Neuronal stem cell (in vitro differentiated cells): ENCODE measurements at regions not wholly inside any gene's neighbourhood (a gene's known extent, or its start where the extent isn't known, plus 50 kb on each side); places are given as distances from the start of the nearest gene placed in this dataset.

Experiments used
- DNase-seq: peaks from one replicate; pipeline ENCODE4 v3.0.0-alpha.2; 2013; ENCODE audit warnings: low spot score
- H2AFZ ChIP-seq: one replicate; pipeline ENCODE4 v1.6.1; 2013; ENCODE audit warnings: mild to moderate bottlenecking, low read length, inconsistent platforms
- H2AK5ac ChIP-seq: 2 replicates; pipeline ENCODE4 v1.6.1; 2013; ENCODE audit warnings: low read depth, mild to moderate bottlenecking, inconsistent platforms, low read length, moderate library complexity, mixed read lengths
- H2BK120ac ChIP-seq: 2 replicates; pipeline ENCODE4 v1.6.1; 2013; ENCODE audit warnings: low read depth, mild to moderate bottlenecking, inconsistent platforms, low read length, moderate library complexity, mixed read lengths
- H2BK12ac ChIP-seq: one replicate; pipeline ENCODE4 v1.6.1; 2013; ENCODE audit warnings: low read length, inconsistent platforms
- H2BK15ac ChIP-seq: 2 replicates; pipeline ENCODE4 v1.6.1; 2013; ENCODE audit warnings: mild to moderate bottlenecking, low read length, inconsistent platforms, mixed read lengths
- H2BK5ac ChIP-seq: one replicate; pipeline ENCODE4 v1.6.1; 2013; ENCODE audit warnings: inconsistent platforms, mild to moderate bottlenecking, low read length, moderate library complexity
- H3K14ac ChIP-seq: one replicate; pipeline ENCODE4 v1.6.1; 2013; ENCODE audit warnings: low read length, inconsistent platforms
- H3K18ac ChIP-seq: 2 replicates; pipeline ENCODE4 v1.6.1; 2013; ENCODE audit warnings: low read length, inconsistent platforms
- H3K23ac ChIP-seq: 2 replicates; pipeline ENCODE4 v1.6.1; 2013; ENCODE audit warnings: low read depth, mild to moderate bottlenecking, mixed read lengths, low read length, inconsistent platforms; ENCODE audit not compliant: poor library complexity
- H3K27ac ChIP-seq: replicated peaks from 3 replicates; pipeline ENCODE4 v1.5.1; 2013; ENCODE audit warnings: low read length, inconsistent platforms
- H3K27me3 ChIP-seq, 3 experiments: 2 replicates each; pipeline ENCODE4 v1.6.1; 2013; ENCODE audit warnings: low read length in 3 of 3, mild to moderate bottlenecking in 2 of 3, inconsistent platforms in 1 of 3, low read depth in 1 of 3, mixed read lengths in 1 of 3, moderate library complexity in 1 of 3; ENCODE audit not compliant: control insufficient read depth in 3 of 3, insufficient read depth in 3 of 3
- H3K36me3 ChIP-seq, 2 donors: replicated peaks in 1 of 2; 2 replicates each; pipeline ENCODE4 v1.6.1; 2013; ENCODE audit warnings: low read length in 2 of 2; ENCODE audit not compliant: control insufficient read depth in 2 of 2, insufficient read depth in 2 of 2
- H3K4ac ChIP-seq: 2 replicates; pipeline ENCODE4 v1.6.1; 2013; ENCODE audit warnings: inconsistent platforms, mild to moderate bottlenecking, low read length, moderate library complexity
- H3K4me1 ChIP-seq, 2 donors: 1 replicate in 1 of 2; 2 replicates in 1 of 2; pipeline ENCODE4 v1.6.1; 2013; ENCODE audit warnings: low read length in 2 of 2, low read depth in 1 of 2; ENCODE audit not compliant: control insufficient read depth in 2 of 2, insufficient read depth in 1 of 2
- H3K4me2 ChIP-seq: one replicate; pipeline ENCODE4 v1.6.1; 2013; ENCODE audit warnings: mild to moderate bottlenecking, low read length, inconsistent platforms; ENCODE audit not compliant: insufficient read depth, poor library complexity, severe bottlenecking
- H3K4me3 ChIP-seq, 2 donors: 2 replicates each; pipeline ENCODE4 v1.5.1; 2013; ENCODE audit warnings: low read length in 2 of 2, mild to moderate bottlenecking in 2 of 2, inconsistent platforms in 1 of 2, moderate library complexity in 1 of 2
- H3K79me1 ChIP-seq: one replicate; pipeline ENCODE4 v1.6.1; 2013; ENCODE audit warnings: low read depth, mild to moderate bottlenecking, inconsistent platforms, low read length, moderate library complexity
- H3K9ac ChIP-seq: one replicate; pipeline ENCODE4 v1.6.1; 2013; ENCODE audit warnings: mild to moderate bottlenecking, low read depth, low read length, inconsistent platforms; ENCODE audit not compliant: poor library complexity
- H3K9me3 ChIP-seq, 2 donors: replicated peaks in 1 of 2; 2 replicates each; pipeline versions ENCODE3 to v1.6.1; 2013; ENCODE audit warnings: low read length in 2 of 2, mild to moderate bottlenecking in 2 of 2, inconsistent platforms in 1 of 2, low read depth in 1 of 2, mixed read lengths in 1 of 2, moderate library complexity in 1 of 2; ENCODE audit not compliant: control insufficient read depth in 2 of 2, insufficient read depth in 1 of 2
- H4K8ac ChIP-seq: one replicate; pipeline ENCODE4 v1.6.1; 2013; ENCODE audit warnings: low read depth, mild to moderate bottlenecking, inconsistent platforms, low read length, moderate library complexity
- H4K91ac ChIP-seq: one replicate; pipeline ENCODE4 v1.6.1; 2013; ENCODE audit warnings: low read length, low read depth, mild to moderate bottlenecking, inconsistent platforms; ENCODE audit not compliant: poor library complexity
- WGBS, 2 donors: extraction: QIAGEN DNeasy Blood & Tissue Kit; methylation state at CpG; one replicate each; pipeline ENCODE4 v1.1.7; 2013; ENCODE audit warnings: missing lambda C conversion rate in 2 of 2, mixed read lengths in 1 of 2; ENCODE audit not compliant: insufficient read length in 2 of 2, insufficient replicate concordance in 1 of 2; ENCODE audit errors: extremely low coverage in 2 of 2; 5-methylcytosine and 5-hydroxymethylcytosine counted together

DNA sequence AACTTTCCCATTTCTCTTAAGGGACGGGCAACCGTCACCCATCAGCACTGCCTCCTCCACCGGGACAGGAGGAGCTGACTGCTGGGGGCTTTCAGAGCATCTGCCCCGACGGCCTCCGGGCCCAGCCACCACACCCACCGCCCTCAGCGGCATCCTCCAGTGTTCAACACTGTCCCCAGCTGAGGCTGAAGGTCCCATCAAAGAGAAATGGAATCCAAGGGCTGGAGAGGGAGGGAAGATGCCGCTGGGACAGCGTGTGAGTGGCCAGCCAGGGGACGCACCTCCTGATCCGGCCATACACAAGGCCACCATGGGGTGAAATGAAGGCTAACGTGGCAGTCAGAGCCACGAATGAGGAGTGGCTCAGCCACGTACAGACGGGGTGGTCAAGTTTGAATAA is 153.6 kb upstream of the PPP2R2D start:
- H3K18ac ChIP-seq, result peak overlapping the region; percentile 20
- H2BK5ac ChIP-seq, result no peak overlapping the region
- no peak overlapping the region for H3K27ac ChIP-seq
- no CpG with 5 or more reads among the region's 16 CpGs for WGBS, 2 donors
- no peak overlapping the region for H3K4ac ChIP-seq
- no peak overlapping the region for H2BK120ac ChIP-seq
- no peak overlapping the region for H2BK12ac ChIP-seq
- no peak overlapping the region for H3K9ac ChIP-seq
- H3K27me3 ChIP-seq, result peaks cover 0 to 9% (median 3%) of the 10 kb centered on the region in 3 experiments
- H3K36me3 ChIP-seq, result no peaks in the 10 kb centered on the region
- no peak overlapping the region for H2AFZ ChIP-seq
- peak overlapping the region; percentile 37 for H3K23ac ChIP-seq
- peak overlapping the region; percentile 70 for H2AK5ac ChIP-seq
- peak overlapping the region; percentile 69 for H2BK15ac ChIP-seq
- no peak overlapping the region for H4K8ac ChIP-seq
- H3K79me1 ChIP-seq, result no peaks in the 10 kb centered on the region
- H3K4me1 ChIP-seq, result peaks cover 46 to 47% of the 10 kb centered on the region in 2 donors
- H3K9me3 ChIP-seq, result peaks cover 0 to 2% of the 10 kb centered on the region in 2 donors
- H3K14ac ChIP-seq, result no peak overlapping the region
- H3K4me2 ChIP-seq, result no peak overlapping the region
- H3K4me3 ChIP-seq, result no peak overlapping the region
- no peak for DNase-seq
- H4K91ac ChIP-seq, result no peak overlapping the region

DNA sequence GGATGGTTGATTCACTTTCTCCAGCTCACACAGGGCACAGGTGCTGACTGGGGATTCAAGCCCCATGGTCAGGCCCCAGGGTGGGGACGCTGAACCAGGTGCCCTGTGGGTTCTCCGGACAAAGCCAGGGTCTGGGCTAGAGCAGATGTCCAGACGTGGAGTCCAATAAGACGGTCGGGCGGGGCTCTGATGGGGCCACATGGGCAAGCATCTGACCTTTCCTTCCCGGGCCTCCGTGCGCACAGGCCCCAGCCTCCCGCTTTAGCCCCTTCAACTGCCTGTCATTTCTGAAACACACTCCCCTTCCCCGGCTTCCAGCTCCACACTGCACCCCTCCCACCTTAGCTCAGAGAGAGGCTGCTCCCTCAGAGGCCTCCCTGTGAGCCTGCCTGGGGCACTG is 153.0 kb upstream of the PPP2R2D start:
- Histone ChIP-seq H2AFZ (no peak overlapping the region), H3K4me2 (no peak overlapping the region), H3K18ac (peak overlapping the region; percentile 12), H3K4ac (no peak overlapping the region), H2BK5ac (no peak overlapping the region), H3K36me3 (no peaks in the 10 kb centered on the region), H3K27me3 (peaks cover 0 to 9% (median 3%) of the 10 kb centered on the region in 3 experiments), H3K4me1 (peaks cover 44% of the 10 kb centered on the region in 2 donors), H2BK12ac (no peak overlapping the region), H3K14ac (no peak overlapping the region), H3K9ac (no peak overlapping the region), H3K4me3 (no peak overlapping the region), H2AK5ac (peak overlapping the region; percentile 91), H3K27ac (no peak overlapping the region), H3K9me3 (peaks cover 0 to 2% of the 10 kb centered on the region in 2 donors), H2BK15ac (peak overlapping the region; percentile 44), H3K79me1 (no peaks in the 10 kb centered on the region), H4K8ac (no peak overlapping the region), H3K23ac (no peak overlapping the region), H2BK120ac (no peak overlapping the region), H4K91ac (no peak overlapping the region)
- no peak for DNase-seq
- WGBS, 2 donors, result no CpG with 5 or more reads among the region's 11 CpGs

DNA sequence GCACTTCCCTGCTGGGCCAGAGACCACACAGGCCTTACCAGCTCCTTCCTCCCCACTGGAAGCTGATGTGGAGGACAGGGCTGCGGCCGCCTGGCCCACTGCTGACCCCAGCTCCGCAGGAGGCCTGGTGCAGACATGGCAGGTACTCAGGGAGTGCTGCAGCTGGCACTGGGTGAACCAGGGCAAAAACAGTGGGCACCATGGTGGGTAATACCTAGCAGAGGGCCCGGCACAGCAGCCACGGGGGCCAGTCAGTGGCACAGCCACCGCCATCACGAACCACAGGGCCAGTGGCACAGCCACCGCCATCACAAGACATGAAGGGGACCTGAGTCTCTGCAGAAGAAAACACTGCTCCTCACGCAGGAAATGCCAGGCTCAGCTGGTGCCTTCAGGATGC is 152.6 kb upstream of the PPP2R2D start:
- H3K4me2 ChIP-seq, result no peak overlapping the region
- H2BK120ac ChIP-seq, result no peak overlapping the region
- no peaks in the 10 kb centered on the region for H3K36me3 ChIP-seq
- peak overlapping the region; percentile 12 for H3K18ac ChIP-seq
- no peak for DNase-seq
- H3K14ac ChIP-seq, result no peak overlapping the region
- H3K4me3 ChIP-seq, result peak overlapping the region in 1 of 2 donors; percentile 37
- H4K91ac ChIP-seq, result no peak overlapping the region
- WGBS, 2 donors, result no CpG with 5 or more reads among the region's 9 CpGs
- H3K79me1 ChIP-seq, result no peaks in the 10 kb centered on the region
- H3K4me1 ChIP-seq, result peaks cover 40 to 41% of the 10 kb centered on the region in 2 donors
- H2BK5ac ChIP-seq, result no peak overlapping the region
- H2BK12ac ChIP-seq, result no peak overlapping the region
- peaks cover 0 to 2% of the 10 kb centered on the region in 2 donors for H3K9me3 ChIP-seq
- no peak overlapping the region for H3K23ac ChIP-seq
- peak overlapping the region; percentile 44 for H2BK15ac ChIP-seq
- peaks cover 0 to 9% (median 3%) of the 10 kb centered on the region in 3 experiments for H3K27me3 ChIP-seq
- no peak overlapping the region for H4K8ac ChIP-seq
- H2AK5ac ChIP-seq, result peak overlapping the region; percentile 91
- H3K9ac ChIP-seq, result peak overlapping the region; percentile 55
- H2AFZ ChIP-seq, result no peak overlapping the region
- no peak overlapping the region for H3K27ac ChIP-seq
- H3K4ac ChIP-seq, result no peak overlapping the region

DNA sequence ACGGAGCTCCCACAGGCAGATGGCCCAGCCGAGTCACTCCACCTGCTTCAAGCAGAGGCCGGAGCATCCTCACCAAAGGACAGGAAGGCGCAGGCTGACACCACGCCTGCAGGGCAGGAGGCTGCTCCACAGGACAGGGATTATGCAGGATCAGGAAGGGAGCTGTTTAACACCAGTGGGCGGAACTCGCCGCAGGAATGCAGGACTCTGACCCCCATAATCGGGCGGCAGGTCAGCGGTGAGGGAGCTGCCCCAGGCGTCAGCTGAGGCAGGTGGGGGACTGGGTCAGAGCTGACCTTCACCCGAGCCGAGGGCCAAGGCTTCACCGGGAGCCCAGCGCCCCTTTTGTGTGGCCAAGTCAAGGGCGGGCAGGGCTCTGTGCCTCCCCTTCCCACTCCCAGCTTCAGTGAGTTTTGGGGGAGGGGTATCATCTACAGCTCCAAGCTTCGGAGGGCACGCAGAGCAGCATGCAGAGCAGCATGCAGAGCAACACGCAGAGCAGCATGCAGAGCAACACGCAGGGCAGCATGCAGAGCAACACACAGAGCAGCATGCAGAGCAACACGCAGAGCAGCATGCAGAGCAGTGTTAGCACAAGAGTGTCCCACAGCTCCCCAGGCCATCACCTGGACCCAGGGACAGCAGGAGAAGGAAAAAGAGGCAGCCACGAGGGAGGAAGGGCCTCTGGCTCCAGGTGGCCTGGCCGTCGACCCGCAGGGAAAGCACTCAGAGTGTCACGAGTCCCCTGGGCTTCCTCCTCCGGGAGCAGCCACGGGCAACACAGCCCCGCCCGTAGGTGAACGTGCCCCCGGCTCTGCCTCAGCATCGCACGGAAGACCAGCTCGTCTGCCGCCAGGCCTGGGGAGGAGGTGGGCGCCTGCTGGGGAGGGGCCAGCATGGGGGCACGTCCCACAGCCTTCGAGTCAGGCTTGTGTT is 151.7 kb upstream of the PPP2R2D start:
- Histone ChIP-seq H3K27ac (no peak overlapping the region), H3K4me2 (no peak overlapping the region), H3K4ac (peak overlapping the region; percentile 85), H4K8ac (peak overlapping the region; percentile 67), H2BK120ac (no peak overlapping the region), H3K36me3 (no peaks in the 10 kb centered on the region), H3K14ac (peak overlapping the region; percentile 49), H2AK5ac (peak overlapping the region; percentile 91), H3K79me1 (no peaks in the 10 kb centered on the region), H2BK12ac (peak overlapping the region; percentile 98), H4K91ac (no peak overlapping the region), H3K9me3 (no peaks in the 10 kb centered on the region), H3K9ac (peak overlapping the region; percentile 73), H3K27me3 (peaks cover 0 to 9% (median 3%) of the 10 kb centered on the region in 3 experiments), H2AFZ (peak overlapping the region; percentile 56), H2BK5ac (no peak overlapping the region), H3K23ac (peak overlapping the region; percentile 6), H3K4me1 (peaks cover 31 to 32% of the 10 kb centered on the region in 2 donors), H3K18ac (peak overlapping the region; percentile 89), H2BK15ac (peak overlapping the region; percentile 73), H3K4me3 (peak overlapping the region in 1 of 2 donors; percentile 37)
- no CpG with 5 or more reads among the region's 40 CpGs for WGBS, 2 donors
- DNase-seq, result no peak
